Kidney glomerular epithelial cell (primary cell): ENCODE measurements at regions not wholly inside any gene's neighbourhood (a gene's known extent, or its start where the extent isn't known, plus 50 kb on each side); places are given as distances from the start of the nearest gene placed in this dataset.

Source experiments
- DNase-seq: peaks from one replicate; lab custom pipeline; 2025; lab: John Stamatoyannopoulos, UW

DNA sequence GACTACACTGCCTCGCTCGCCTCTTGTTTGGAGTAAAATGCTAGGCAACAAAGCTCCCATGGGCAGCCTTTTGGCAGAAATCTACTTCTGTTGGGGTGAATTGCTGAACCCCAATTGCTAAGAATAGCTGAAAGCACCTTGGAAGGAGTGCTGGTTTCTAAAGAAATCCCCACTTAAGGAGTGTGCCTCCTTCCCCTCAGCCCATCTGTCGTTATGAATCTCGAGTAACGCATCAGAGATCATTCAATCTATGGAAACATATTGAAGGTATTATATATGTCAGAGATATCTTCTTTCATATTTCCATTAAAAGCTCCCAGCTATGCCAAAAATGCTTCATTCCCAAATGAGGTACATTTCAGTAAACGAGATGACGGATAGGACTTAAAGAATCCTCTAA is 229.6 kb upstream of the BLID start:
- no peak for DNase-seq

DNA sequence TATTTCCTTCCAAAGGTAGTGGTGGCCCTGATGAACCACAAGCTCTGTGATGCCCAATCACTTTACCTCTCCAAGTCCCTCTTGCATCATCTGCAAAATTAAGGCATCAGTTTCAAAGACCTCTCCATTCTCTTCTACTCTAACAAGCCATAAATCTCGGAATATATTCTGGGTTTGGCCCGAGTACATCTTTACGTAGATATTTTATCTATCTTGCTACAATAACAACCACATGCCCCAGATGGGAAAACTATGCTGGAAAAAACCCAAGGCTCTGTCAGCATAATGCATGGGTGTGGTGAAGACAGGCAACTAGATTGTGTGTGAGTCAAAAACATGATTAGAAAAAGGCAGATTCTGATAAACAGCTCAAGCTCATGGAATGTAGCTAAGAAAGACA is 228.2 kb upstream of the BLID start:
- no peak for DNase-seq

DNA sequence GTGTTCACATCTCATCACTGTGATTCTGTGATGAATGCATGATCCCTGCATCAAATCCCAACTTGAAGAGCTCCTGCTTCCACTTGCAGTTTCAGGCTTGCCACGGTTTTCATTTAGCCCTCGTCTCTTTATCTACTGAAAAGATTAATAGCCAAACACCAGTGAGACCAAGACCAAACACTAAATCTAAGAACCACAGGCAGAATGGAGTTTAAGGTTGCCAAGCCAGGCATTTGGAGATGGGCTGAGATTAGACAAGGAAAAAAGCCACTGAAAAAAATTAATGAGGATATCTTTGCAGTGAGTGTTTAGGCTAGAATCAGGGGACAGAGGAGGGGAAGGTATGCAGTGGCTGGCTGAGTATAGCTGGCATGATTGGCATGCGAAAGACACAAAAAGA is 227.2 kb upstream of the BLID start:
- no peak for DNase-seq

DNA sequence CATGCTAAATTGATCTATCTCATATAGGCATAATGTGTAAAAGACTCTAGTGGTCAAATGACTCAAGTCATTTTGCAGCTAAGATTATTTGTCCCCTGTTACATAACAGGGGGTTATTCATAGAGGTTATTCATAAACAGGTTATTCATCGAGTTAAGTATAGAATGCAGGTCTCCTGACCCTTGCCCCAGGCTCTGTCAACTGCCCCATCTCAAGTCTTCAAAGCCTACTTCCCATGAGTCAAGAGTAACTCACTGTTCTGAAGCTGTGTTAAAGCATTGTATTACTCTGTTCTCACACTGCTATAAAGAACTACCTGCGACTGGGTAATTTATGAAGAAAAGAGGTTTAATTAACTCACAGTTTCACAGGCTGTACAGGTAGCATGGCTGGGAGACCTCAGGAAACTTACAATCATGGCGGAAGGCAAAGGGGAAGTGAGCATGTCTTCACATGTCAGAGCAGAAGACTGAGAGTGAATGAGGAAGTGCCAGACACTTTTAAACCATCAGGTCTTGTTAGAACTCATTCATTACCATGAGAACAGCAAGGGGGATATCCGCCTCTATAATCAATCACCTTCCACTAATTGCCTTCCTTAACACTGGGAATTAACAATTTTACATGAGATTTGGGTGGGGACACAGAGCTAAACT is 226.2 kb upstream of the BLID start:
- DNase-seq = no peak

DNA sequence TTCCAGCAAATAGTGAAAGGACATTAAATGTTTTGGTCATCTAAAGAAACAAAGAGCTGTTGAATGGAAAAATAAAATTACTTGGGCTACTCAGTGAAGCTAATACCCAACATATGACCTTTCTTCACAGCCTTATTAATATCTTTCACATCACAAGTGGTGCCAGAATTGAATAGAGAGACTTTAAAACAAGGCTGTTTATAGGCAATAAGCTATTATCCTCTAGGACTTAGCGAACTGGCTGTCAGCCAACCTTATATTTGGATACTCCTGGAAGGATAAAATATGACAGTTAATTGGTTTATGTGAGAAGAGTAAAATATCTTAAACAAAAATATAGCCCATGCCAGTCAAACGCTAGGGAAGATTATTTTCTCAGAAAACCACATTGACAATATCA is 225.5 kb upstream of the BLID start:
- no peak for DNase-seq

DNA sequence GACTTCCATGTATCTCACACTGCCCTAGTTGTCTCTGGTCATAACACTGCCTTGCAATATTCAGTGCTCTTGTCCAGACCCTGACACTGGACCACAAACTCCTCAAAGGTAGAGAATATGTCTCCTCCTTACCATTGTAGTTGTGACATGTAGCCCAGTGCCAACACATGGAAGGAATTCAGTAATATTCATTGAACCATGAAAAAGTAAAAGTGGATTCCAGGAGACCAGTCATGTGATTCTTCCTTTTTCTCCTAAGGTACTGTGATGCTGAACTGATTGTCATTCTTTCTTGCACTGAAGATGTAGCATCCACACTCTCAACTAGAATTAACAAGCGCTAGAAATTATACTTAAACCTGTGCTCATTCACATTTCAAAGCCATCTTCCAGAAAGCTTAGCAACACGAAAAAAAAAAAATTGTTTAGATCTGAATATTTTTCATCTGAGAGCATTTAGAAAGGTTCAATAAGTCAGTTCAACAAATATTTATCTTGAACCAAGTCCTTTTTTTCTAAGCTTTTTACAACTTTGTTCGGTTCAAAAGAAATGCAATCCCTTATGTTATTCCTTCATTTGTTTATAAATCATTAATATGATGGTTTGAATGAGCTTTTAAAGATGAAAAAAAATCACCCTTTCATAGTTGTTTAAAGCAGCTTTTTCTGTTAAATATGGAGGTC is 224.7 kb upstream of the BLID start:
- peak; percentile 73 for DNase-seq

DNA sequence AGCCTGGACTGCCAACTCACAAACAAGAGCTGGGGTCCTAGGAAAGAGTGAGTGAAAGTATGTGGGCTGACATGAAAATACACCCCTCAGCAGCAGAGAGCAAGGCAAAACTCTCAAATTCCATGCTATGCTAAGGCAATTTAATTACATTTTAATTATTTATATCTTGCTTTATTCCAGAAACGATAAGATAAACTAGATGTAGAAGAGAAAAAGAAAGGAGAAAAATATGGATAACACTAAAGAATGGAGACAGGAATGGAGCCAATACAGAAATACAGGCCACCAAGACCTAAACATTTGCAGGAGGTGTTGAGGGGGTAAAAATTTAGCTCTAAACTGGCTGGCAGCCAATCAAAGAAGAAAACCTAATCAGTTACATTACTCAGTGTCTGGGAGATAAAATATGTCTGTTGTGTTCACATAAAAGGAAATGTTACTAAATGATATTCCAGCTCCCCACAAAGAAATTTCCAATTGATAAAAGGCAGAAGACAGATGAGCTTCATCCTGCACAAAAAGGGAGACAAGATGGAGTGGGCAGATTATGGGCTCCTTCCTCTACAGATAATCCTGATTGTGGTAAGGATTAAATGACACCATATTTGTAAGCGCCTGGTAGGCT is 223.5 kb upstream of the BLID start:
- no peak for DNase-seq

DNA sequence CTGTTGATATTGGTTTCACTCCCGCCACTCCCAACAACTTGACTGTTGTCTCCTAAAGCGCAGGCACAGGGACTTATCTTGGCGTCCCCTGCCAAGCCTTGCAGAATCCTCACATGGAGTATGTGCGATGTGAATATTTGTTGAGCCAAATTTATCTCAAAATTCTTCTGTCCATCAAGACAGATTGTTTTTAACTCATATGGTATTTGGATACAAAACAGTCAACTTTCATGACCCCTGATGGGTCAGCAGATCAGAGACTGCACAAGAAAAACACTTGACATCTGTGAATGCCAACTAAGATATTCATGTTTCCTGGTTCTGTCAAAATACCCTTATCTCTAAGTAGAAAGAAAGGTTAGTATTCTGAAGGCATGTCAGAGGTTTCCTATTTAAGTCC is 221.7 kb upstream of the BLID start:
- no peak for DNase-seq

DNA sequence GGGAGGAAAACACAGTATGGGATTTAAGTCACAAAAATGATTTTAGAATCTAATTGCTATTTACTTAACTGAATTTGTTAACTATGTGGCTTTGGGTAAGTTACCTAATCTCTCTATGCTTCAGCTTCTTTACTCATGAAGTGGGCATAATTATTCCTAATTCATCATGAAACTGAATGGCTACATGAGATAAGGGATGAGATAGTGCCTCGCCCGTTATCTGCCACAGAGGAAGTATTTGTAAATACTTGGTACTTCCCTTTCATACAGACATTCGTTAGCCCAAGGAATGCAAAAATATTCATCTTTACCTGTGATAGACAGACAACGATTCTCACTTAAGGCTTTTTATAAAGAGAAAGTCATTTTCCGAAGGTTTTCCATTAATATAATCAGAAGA is 221.2 kb upstream of the BLID start:
- DNase-seq = no peak

DNA sequence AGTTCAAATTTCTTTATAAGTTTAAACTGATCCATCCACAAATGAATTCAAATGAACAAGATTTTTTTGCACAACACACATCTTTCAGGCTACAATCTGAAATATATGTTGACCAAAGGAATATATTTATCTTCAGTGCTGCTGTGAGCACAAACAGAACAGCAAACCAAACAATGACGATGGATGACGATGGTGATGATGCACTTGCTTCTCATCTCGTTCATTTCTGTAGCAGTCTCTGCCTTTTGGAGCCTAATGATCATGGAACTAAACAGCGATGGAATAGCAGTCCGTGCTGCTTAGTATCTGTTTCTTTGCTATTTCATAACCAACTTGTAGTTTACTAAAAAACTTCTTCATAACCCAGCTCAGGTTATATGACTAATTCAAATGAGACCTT is 220.7 kb upstream of the BLID start:
- DNase-seq = no peak

DNA sequence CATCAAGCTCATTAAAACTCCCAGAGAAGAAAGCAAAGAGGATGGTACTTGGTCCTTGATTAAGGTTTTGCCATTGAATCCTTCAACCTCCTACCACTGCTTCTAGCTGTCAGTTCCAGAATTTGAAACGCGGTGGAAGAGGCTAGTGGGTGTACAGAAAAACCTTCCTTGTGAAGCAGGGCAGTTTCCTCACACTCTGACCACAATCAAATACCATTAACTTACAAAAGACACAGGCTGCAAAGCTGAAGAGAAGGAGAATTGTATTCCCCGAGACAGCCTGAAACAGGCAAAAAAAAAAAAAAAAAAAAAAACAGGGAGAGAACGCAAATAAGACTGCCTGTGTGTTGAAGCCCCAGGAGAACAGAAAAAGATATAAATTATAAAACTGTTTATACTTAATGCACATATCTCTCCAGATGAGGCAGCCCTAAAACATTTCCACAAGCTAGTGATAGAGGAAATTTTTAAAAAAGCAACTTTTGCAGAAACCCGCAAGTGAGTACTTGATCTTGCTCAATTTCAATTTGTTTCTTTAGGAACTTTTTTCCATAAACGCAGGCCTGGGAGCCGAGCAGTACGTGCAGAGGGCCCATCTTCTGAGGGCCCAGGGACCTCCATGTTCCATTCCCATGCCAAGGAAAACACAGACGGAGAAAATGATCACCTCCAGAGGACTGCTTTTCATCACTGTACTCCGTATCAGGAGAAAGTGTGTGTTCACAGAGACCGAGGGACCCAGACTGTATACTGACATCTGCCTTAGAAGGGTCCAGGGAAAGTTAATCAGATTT is 218.7 kb upstream of the BLID start:
- no peak for DNase-seq

DNA sequence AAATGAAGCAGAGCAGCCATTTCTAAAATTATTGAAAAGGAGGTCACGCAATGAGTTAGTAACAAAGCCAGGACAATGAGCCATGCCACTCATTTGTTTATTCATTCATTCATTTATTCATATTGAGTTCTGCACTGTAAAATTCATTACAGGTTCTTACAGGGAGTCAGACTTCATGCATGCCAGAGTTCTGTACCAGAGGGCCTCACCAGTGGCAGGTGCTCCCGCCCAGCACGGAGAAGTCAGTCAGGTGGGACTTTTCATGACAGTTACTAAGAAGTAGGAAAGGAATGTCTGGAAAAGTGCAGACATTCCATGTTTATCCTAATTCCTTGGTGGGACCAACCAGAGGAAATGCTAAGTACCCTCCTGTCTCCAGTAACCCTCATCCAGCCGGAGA is 217.5 kb upstream of the BLID start:
- DNase-seq = peak; percentile 30

DNA sequence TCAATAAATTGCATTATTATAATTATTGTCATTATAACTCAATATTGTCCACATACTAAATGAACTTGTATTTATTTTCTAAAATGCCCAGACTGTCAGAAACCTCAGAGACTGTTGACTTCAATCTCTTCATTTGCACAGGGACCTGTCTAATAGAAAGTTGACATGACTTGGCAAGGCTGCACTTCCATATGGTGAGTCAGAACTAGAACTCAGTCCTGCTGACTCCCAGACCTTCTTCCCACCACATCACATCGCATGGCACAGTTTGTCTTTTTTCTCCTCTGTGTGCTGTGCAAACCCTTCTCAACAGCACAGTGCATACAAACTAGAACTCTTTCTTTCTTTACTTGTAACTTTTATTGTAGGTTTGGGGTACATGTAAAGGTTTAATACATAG is 215.1 kb upstream of the BLID start:
- DNase-seq = no peak

DNA sequence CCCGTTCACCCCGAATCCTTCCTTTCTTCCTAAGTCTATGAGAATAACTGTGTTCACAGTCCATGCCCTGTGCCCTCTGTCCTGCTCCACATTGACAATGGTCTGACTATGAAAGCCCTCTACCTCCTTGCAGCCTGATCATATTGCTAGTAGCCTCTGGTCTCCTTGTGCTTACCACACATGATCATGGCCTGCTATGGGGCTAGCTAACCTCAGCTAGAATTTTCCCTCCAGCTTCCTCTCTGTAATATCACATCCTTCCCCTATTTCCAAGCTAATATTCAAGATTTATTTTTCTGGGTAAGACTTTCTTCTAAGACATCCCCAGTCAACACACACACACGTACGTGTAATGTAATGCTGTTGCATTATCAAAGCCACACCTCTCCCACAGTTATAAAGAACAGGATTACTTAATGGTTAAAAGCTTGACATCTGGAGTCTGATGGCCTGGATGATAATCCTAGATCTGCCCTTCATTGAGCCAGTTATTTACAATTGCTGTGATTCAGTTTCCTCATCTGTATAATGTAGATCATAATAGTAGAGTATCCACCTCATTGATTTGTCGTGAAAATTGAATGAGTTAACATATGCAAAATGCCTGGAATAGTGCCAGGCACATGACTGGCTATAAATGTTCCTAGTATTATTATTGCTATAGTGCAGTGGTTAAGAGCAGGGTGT is 214.4 kb upstream of the BLID start:
- DNase-seq = no peak

DNA sequence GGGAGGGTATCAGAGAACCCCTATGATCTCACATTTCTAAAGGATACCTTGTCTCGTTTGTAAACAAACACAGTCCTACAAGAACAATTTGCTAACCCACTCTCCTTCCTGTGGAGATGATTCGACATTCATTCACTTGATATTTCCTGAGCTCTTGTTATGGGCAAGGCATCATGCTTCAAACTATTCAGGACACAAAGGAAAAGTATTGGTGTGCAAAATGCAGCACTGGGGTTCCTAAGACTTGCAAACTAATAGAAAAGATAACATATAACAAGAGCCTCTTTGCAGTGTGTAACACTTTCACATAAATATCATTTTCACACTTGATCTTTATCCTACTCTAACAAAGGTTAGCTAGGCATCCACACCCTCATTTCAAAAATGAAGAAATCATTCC is 211.5 kb upstream of the BLID start:
- DNase-seq = no peak

DNA sequence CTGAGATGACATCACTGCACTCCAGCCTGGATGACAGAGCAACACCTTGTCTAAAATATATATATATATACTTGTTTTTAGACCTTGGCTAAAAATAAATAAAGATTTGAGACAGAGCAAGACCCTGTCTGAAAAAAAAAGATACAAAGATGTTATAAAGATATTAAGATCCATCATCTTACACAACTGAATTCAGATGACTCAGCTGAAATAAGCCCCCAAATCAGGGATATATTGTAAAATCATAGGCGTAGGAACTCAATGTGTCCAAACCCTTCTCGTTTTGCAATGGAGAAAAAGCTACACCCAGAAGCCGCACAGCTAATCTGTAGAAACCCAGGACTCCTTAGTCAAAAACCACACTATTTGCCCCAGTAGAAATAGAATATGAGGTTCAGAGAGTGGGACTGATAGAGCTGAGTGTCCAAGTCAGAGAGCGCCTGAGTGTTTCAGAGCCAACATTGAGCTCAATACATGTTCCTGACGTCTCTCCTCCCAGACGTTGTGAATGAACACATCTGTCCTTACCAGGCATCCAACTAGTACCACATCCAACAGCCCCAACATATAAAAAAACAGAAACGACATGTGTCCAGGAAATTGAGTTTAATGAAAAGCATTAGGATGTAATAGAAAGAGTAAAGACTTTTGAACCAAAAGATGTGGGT is 207.9 kb upstream of the BLID start:
- no peak for DNase-seq

DNA sequence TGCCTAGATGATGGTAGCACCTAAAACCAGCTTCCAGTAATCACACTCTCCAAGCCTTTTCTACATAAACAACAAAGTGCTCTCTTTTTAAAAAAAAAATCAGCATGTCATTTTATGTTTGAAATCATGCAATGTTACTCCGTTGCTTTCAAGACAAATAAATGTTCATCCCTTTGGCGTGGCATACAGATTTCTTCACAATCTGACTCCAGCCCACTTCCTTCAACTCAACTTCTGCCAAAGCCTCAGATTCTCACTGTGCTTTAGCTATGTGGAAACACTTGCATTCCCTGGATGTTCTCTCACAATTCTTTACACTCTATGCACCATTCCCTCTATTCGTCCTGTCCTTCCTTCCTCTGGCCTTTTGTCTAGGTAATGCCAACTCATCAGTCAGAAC is 206.3 kb upstream of the BLID start:
- DNase-seq = no peak

DNA sequence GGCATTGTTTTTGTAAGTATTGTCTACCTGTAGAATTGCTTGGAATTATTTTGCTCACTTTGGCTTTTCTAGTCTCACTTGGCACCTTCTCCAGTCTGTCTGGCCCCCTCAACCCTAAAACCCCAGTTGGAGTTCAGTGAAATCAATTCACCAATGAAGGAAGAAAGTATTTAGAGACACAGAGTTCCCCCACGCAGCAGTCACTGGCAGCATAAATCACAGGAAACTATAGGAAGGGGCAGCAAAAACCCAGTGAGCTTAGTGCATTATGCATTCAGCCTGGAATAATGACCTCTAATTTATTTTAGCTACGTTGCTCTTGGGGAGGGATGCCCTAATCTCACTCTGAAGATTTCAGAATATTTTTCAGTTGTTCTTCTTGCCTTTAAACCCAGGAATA is 204.7 kb upstream of the BLID start:
- DNase-seq = no peak

DNA sequence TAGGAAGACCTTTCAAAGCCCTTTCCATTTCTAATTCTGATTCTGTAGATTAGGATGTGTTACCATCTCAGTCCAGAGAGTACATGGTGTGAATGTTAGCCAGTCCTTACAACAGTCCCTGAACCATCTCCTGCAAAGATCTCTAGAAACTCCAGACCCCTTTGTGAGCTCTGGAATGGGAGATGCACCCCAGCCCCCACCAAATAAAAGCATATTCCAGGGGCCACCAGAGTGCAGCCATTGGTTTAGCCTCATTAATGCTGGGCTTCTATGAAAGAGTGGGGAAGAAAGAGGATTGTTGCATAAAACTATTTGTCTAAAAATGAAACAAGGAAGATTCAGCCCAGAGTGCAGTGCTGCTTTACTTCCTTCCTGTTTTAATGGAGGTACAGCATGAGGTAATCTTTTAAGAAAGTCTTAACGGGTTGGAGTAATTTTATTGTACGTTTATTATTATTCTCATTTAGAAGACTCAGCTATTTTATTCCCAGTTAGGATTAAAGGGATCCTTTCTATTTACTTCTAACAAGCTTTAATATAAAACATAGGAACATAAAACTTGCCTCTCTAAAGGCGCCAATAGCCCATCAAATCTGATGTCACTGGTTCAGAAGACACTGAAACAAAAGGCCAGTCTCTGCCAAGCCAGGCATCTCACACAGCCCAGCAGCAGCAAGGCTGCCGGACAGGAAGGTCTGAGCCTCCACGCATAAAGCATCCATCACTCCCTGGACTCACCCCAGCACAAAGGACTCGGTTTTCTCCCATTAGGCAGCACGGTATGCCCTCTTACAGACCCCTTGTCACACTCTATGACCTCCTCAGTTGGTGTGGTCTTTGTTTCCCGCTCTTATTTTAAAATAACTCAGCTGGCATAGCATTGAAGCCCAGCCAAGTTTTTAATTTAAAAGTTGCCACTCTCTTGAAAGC is 203.9 kb upstream of the BLID start:
- DNase-seq = no peak

DNA sequence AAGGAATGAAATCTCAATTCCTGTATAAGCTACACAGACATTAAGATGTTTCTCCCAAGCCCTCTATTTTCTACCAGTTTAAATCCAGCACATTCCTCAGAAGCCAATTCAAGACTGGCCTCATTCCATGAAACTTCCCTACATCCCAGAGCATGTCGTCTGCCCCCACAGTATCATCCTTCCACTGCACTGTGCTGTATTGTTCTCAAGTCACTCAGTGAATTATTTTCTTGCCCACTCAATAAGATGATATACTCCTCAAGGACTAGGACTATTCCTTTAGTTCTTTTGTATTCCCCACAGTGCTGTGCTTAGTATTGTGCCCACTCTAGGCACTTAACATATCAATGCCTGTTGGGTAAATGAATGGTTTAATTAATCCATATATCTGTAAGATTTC is 203.1 kb upstream of the BLID start:
- no peak for DNase-seq

DNA sequence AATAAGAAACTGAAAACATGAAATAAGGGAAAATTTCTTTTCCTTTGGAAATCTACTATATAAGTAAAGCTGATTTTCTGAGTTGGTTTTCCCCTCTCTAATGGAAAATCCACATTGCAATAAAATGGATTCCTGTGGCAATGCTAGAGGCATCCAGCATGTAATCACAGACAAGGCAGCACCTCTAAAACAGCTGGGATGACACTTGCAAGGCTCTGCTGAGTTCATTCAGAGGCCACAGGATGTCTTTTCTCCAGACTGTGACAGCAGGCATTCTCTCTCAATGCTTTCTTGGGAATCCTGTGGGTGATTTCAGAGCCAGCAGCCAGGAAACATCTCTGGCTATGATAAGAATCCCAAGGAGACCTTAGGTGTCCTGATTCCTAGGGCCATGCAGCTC is 201.3 kb upstream of the BLID start:
- no peak for DNase-seq
